HG03175 (cell line): ENCODE measurements at regions not wholly inside any gene's neighbourhood (a gene's known extent, or its start where the extent isn't known, plus 50 kb on each side); places are given as distances from the start of the nearest gene placed in this dataset.

Experiments used
- ATAC-seq: cut with Tn5 transposase; IDR thresholded peaks from one replicate; pipeline ENCODE4 v1.9.1; 2021; ENCODE audit warnings: mild to moderate bottlenecking, moderate library complexity; ENCODE audit not compliant: unreplicated experiment

DNA sequence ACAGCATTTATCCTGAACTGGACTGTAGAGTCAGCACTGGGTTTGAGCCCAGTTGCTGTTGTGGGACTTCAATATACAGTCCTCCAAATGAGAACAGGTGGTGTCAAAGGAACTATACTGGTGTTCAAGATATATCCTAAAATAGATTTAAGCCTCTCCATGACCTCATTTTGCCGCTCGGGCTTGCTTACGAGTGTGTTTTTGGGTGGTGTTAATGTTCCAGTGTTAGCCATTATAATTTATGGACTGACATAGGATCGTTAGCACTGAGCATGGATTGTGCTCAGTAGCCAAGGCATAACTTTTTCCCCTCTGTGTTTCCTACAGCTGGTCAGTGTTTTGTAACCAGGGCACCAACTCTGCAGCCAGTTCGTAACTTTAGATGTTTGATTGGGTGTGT lies 306.6 kb downstream of the SPATA31D1 start:
- no peak for ATAC-seq

DNA sequence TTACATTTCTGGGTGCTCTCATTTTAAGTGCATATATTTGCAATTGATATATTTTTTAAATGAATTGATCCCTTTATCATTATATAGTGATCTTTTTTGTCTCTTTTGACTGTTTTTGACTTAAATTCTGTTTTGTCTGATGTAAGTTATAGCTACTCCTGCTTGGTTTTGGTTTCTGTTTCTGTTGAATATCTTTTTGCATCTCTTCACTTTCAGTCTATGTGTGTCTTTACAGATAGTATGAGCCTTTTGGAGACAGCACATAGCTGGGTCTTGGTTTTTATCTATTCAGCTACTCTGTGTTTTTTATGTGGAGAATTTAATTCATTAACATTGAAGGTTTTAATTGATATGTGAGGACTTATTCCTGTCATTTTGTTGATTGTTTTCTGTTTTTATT lies 311.3 kb downstream of the SPATA31D1 start:
- ATAC-seq, result no peak

DNA sequence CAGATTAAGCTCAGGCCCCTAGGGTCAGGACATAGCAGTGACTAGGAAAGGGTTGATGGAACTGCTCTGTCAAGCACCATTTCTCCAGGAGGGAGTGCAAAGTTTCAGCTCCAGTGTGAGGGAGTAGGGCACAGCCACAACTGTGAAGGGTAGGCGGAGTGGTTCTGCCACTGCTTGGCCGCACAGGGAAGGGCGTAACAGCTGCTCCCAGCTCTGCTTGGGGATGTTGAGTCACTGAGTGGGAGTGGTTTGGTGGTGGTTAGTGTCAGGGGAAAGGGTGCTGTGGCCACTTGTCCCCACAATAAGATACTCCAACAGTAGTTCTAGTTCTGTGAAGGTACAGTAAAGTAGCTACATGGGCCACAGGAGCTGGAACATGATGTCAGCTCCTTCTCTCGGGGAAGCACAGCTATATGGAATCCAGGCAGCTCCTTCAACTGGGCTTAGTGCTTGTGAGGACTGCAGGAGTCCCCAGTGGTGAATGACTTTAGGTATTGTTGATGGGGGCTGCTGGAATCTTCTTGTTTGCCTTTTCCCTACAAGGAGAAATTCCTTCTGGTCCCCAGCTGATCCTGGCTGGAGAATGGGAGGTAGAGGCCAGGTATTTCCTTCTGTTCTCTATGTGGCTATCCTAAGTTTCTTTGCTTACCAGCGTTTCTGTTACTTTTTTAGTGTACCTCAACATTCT lies 314.5 kb downstream of the SPATA31D1 start:
- no peak for ATAC-seq

DNA sequence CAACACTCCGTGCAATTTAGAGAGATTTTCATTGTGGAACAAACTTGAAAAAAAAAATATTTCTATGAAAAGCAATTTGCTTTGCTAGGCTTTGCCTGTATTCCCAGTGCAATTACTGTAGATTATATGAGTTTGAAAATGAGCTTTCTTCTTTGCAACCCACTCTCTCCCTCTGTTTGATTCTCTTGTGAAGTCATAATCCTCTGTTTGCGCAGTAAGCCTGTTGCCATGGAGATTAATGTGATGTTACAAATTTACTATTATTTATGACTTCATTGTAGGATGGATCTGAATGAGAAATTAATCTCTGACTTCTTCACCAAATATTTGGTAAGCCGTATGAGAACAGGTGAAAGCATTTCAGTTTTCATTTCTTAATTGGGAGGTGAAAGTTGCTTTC lies 320.3 kb downstream of the SPATA31D1 start:
- ATAC-seq, result no peak

DNA sequence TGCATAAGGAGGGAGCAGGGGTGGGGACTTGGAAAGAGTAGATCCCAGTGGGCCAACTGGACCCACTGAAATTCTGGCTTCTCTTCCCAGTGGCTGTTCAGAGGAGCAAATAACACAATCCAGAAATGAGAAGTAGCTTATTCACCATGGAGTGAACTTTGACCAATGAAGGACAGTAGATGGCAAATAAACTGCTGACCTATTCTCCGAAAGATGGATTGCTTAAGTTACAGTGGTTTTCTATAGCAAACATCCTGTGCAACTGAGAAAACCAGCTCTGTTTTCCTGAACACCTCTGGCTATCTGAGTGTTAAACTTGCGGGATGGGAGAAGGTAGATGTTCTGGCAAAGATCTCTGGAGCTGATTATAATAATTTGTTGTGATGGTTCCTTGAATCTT lies 325.1 kb downstream of the SPATA31D1 start:
- no peak for ATAC-seq

DNA sequence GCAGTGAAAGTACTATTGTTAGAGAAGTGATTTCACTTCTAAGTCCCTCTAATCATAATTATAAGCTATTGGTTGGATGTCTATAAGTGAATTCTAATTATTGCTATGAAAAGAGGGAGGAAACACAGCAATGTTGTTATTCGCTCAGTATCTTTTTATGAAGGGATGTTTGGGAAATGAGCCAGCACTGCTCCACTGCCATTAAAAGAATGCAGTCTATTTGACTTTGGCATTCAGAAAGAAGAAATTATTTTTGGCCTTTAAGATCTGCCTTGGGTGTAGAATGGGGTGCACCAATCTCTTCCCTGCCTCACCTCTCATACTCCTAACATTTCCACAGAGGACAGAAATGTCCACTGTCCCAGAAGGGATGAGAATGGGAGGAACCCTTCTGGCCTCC lies 332.0 kb downstream of the SPATA31D1 start:
- ATAC-seq, result no peak

DNA sequence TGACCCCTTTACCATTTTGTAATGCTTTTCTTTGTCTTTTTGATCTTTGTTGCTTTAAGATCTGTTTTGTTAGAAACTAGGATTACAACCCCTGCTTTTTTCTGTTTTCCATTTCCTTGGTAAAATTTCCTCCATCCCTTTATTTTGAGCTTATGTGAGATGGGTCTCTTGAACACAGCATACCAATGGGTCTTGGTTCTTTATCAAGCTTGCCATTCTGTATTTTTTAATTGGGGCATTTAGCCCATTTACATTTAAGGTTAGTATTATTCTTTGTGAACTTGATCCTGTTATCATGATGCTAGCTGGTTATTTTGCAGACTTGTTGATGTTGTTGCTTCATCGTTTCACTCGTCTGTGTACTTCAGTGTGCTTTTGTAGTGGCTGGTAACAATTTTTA lies 337.3 kb downstream of the SPATA31D1 start:
- ATAC-seq, result no peak

DNA sequence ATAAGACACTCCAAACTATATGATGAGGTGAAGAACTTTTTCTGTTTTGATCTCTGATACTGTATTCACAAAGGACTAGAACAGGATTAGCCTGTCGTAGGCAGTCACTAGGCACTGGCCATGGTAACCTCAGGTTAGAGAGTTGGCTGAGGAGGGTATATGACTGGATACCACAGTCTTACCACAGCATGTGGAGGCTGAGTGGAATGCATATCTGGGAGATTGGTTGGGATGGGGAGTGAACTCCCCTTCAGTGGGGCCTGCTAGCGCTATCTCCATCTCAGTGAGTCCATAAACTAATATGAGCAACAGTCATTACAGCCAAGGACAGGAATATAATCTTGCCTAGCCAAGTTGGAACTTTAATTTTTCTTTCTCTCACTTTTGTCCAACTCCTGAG lies 339.1 kb downstream of the SPATA31D1 start:
- no peak for ATAC-seq

DNA sequence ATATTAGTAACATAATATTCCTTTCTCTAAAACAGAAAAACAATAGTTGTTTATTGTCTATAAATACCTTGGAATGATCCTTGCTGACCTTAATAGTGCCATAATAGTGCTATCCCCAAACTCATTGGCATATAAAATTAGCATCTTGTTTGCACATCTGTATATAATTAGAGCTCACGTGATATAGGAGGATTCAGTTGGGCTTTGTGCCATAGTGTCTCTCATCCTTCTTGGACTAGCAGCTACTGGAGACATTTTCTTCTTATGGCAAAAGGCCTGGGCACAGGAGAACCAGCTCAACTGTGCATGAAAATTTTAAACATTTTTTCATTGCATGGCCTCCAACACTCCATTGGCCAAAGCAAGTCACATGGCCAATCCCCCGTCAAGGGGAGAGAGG lies 342.5 kb downstream of the SPATA31D1 start:
- ATAC-seq, result no peak

DNA sequence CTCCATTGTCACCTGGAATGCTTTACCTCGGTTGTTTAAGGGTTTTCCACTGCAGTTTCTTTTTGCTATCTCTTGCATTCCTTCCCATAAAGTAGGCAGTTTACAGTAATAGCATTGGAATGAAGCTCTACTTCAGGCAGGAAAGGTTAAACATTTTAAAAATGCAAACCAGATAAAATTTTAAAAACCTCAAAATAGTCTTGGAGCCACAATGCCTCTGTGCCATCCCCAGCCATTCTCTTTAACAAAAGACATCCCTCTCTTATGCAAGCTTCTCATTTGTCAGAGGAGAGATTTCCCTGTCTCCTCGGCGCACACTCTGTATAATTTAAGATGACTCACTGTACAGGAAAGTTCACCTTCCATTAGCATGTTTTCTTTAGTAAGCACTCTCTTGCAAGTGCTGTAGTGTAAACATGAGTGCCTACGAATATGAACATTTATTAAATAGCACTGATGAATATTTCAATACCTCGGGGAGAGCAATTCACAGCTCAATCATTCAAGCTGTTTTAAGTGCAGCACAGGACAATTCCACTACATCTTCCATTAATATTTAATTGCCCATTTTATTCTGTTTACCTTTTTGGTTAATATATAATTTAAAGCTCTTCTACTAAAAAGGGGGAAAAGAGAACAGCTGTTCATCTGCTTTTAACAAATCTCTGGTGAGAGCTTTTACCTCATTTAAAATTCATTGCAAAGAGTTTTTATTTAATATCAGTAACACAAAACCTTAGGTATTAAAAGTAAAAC lies 343.6 kb downstream of the SPATA31D1 start:
- ATAC-seq, result no peak

DNA sequence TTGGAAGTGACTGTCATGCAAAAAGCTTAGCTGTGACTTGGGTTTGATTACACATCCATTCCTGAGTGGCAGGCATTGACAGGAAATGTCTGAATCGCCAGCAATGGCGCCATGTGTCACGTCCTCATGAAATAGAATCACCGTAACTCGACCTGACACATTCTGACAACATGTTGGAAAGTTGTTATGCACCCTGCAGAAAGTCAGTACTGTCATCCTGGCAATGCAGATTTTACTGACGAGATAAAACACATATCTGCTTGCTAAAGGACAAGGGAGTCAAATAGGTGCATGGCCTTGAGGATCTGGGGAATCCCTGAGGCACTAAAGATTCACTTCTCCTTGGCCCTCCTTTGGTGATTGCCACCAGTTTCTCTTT lies 344.2 kb downstream of the SPATA31D1 start:
- no peak for ATAC-seq

DNA sequence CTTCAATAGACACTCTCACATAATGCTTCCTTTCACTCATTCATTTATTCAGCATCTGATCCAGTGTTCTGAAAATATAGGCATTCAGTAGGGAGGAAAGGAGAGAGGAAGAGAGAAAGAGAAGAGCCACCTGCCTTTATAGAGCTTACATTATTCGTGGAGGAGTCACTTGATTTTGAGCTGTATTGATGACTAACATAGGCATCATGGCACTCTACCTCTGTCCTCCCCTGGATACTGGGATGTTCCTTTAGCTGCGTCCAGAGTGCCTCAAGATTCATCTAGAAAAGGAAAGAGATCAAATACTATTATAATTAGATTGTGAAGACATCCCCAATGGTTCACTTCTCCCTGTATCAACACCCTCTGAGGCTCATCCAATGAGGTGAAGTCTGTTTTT lies 345.1 kb downstream of the SPATA31D1 start:
- no peak for ATAC-seq

DNA sequence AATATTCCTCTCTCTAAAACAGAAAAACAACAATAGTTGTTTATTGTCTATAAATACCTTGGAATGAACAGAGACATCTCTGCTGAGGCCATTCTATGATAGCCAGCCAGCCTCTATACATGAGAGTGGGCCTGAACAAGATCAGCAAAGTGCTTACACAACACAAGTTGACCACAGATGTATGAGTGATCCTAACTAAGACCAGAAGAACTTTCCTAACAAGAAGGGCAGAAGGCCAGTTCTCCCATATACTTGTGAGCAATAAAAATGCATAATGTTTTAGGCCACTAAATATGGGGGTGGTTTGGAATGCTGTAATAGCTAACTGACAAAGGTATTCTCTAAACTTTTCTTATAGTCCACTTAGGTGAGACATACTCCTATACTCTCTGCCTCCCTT lies 345.7 kb downstream of the SPATA31D1 start:
- ATAC-seq, result no peak

DNA sequence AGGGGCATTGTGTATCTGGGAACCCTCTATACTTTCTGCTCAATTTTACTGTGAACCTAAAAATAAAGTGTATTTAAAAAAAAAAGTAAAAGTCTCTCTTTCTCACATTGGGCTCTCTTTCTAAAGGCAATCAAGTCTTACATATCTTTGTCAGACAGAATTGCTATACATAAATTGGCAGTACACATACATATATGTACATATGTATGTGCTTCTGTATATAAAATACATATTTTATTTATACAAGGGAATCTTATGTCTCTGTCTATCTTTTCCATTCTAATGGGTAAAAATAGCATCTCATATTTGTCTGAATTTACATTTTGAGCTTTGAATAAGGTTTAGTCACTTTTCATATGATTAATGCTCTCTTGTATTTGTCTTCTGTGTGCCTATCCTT lies 348.8 kb downstream of the SPATA31D1 start:
- no peak for ATAC-seq

DNA sequence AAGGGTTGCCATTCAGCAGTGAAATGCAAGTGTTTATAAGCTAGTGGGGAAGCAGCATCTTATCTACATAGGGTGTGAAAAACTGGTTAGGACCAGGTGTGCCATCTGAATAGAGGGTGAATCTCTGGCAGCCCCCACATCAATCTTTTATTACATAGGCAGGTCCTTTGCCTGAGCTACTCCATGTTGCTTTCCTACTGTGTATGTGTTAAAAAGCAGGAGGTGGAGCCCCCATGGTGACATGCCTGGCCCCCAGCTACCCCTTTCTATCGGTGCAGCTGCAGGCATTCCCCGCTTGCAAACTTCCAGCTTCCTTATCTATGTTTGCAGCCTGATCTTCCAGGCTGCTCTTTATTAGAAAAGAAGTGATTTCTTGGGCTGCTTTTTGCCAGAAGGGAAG lies 353.5 kb downstream of the SPATA31D1 start:
- ATAC-seq, result no peak

DNA sequence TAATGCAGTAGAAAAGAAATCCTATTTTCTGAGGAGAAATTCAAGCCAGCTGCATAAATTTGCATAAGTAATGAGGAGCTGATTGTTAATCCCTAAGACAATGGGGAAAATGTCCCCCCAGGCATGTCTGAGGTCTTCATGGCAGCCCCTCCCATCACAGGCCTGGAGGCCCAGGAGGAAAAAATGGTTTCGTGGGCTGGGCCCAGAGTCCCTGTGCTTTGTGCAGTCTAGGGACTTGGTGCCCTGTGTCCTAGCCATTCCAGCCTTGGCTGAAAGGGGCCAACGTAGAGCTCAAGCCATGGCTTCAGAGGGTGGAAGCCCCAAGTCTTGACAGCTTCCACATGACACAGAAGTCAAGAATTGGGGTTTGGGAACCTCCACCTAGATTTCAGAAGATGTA lies 357.5 kb downstream of the SPATA31D1 start:
- no peak for ATAC-seq

DNA sequence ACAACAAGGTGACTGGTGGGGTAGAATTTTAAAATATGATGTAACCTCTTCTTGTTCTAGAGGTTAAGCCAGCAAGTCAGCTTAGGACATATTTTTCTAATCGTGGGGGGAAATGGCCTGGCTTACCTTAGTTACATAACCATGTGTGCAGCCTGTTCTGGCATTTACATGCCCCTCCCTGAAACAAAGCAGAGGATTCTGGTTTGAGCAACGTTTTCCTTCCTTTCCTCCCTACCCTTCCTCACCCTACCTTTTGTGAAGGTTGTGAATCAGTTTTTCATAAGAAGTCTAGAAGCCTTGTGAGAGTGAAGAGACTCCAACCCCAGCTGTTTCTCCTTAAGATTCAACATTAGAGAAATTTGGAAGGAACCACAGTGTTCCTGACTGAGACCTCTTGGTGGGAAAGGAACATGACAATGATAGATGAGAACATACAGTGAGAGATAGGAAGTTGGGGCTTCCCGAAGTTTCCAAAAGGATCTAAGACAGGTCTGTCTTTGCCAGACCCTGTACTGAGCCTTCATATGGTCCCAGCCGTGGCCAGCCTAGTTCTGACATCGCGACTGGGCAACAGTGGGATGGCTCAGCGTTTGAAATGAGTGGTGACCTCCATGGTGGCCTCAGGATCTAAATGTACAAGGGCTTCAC lies 365.2 kb downstream of the SPATA31D1 start:
- no peak for ATAC-seq

DNA sequence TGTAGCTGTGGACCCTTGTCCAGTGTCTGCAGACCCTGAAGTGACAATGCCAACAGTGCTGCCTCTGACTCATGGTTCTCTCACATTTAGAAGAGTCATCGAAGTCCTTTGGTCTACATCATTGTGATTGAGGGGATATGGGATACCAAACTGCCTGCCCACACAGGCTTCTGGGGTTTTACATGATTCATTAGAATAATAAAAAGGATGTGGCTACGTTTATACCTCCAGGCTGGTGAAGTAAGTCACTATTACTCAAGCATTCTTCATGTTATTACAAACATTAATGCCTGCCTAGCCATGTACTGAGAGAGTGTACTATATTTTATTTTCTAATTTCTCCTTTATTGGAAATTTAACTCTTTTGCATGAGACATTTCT lies 365.7 kb downstream of the SPATA31D1 start:
- ATAC-seq, result no peak

DNA sequence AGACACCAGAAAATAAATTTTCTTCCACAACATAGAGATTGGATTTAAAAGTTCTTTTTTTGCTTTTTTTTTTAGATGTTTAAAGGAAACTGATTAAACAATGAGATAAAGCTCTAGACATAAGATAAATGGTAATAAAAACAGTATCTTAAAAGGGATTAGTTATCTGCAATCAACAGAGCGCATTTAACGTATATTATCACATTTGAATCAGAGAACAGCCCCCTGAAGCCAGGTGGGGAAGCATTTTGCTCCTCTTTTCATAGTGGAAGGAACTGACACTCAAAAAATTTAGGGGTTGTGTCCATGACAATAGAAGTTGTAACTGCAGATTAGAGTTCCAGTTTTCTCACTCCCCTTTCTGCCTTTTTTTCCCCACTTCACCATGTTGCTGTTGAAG lies 367.6 kb downstream of the SPATA31D1 start:
- no peak for ATAC-seq

DNA sequence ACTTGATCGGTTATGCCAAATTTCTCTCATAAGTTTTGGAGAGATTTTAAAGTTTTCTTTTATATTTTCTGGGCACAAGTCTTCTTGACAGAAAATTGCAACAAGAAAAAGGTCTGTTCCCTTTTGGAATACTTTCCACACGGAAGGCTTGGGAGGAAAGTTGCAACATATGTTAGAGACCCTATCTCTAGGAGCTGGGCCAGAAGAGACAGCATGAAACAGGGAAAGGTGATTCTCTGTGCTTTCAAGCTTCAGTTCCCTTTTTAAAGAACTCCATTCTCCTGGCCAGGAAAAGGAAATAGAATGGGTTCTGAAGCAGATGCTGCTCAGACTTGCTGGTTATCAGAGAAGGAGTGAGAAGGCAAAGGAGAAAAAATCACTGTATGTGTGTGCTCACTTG lies 368.3 kb downstream of the SPATA31D1 start:
- no peak for ATAC-seq

DNA sequence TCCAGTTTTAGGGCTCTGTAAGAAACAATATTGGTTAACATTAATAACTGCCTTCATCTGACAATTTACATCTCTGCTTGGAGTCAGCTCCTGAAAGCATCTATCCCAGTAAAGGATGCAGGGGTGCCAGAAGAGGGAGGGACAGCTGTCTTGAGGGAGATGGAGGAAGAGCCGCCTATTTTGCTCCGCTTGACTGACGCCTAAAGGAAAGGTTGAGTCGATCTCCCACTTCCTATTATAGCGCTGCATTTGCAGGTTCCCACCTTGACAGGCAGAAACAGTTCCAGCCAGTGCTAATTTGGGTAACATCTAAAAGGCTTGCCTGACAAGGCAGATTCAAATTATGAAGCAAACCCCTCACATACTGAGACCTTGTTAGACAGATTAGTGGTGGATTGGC lies 374.6 kb downstream of the SPATA31D1 start:
- no peak for ATAC-seq

DNA sequence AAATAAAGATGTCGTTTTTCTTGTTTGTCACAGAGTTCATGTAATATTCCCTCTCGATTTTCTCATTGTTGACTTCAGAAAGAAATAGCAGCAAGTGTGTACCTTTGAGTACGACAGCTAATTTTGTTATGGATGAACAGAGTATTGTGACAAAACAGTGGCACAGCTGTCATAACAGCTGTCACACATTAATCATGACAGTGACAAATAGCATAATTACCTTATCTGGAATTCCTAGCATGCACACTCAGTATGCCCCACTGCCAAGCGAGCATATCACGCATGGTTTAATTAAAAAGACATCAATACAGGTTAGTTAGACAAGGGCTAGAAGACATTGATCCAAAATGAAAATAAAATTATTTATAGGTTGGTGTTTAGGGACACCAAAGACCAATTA lies 375.1 kb downstream of the SPATA31D1 start:
- no peak for ATAC-seq
